Endothelial cell of umbilical vein (primary cell): ENCODE measurements at regions not wholly inside any gene's neighbourhood (a gene's known extent, or its start where the extent isn't known, plus 50 kb on each side); places are given as distances from the start of the nearest gene placed in this dataset.
A peak's percentile ranks its signal among the peaks of the same experiment; 100 is the strongest.

Experiments used
- BruUV-seq: library from RNA; stranded (reverse); fragments of 400-500 nt; replicated peaks from 2 replicates; lab custom pipeline; 2021; lab: Mats Ljungman, UMichigan
- CTCF ChIA-PET: fragments of 300-600, 350-600 bp; sonication (Branson Sonifier 250); formaldehyde crosslinking; loops from one replicate; lab custom pipeline; 2021; ENCODE audit warnings: antibody characterized with exemption, inconsistent platforms; lab: Charles Lee
- POLR2A ChIA-PET: fragments of 300-600, 350-600 bp; sonication (Branson Sonifier 250); formaldehyde crosslinking; loops from one replicate; lab custom pipeline; 2021; ENCODE audit warnings: antibody characterized with exemption, inconsistent platforms; lab: Charles Lee
- DNase-seq: peaks from one replicate; pipeline ENCODE4 v3.0.0-alpha.2; 2011; ENCODE audit warnings: low read depth, low spot score
- FAIRE-seq: peaks from 2 replicates; lab custom pipeline; 2011; peaks lifted over from hg19 to GRCh38; lab: Jason Lieb, UNC
- H2AFZ ChIP-seq: 2 replicates; pipeline ENCODE4 v1.6.0; 2012; ENCODE audit warnings: low read depth, low read length, control low read depth, inconsistent platforms
- H3K27ac ChIP-seq: 2 replicates; pipeline ENCODE4 v1.5.1; 2011; ENCODE audit warnings: low read depth, mild to moderate bottlenecking, control low read depth, low read length, moderate library complexity; ENCODE audit not compliant: insufficient read depth
- H3K27me3 ChIP-seq, 2 experiments: 2 replicates each; pipeline versions ENCODE4 v1.6.0 to v1.6.1; 2011; ENCODE audit warnings: low read length in 2 of 2, mixed read lengths in 1 of 2; ENCODE audit not compliant: control insufficient read depth in 2 of 2, insufficient read depth in 2 of 2
- H3K36me3 ChIP-seq, 2 experiments: 2 replicates in 1 of 2; 3 replicates in 1 of 2; pipeline ENCODE4 v1.5.1; 2011; ENCODE audit warnings: low read length in 2 of 2, mild to moderate bottlenecking in 1 of 2, moderate library complexity in 1 of 2; ENCODE audit not compliant: control insufficient read depth in 2 of 2, insufficient read depth in 2 of 2; ENCODE audit errors: extremely low read depth in 1 of 2
- H3K4me1 ChIP-seq: 3 replicates; pipeline ENCODE4 v1.5.1; 2011; ENCODE audit warnings: mild to moderate bottlenecking, low read length; ENCODE audit not compliant: control insufficient read depth, insufficient read depth; ENCODE audit errors: extremely low read depth
- H3K4me2 ChIP-seq: 2 replicates; pipeline ENCODE4 v1.6.1; 2011; ENCODE audit warnings: low read length, control low read depth, mixed read lengths; ENCODE audit not compliant: insufficient read depth
- H3K4me3 ChIP-seq, 3 experiments: fragments of 200-600 bp in 1 of 3; sonication (generic), shearing (Covaris generic) in 1 of 3; replicated peaks in 1 of 3; 2 replicates each; pipeline ENCODE4 v1.5.1; 2011 to 2016; ENCODE audit warnings: control low read depth in 3 of 3, low read length in 3 of 3, mild to moderate bottlenecking in 2 of 3, inconsistent platforms in 1 of 3, low read depth in 1 of 3, moderate library complexity in 1 of 3; ENCODE audit not compliant: insufficient read depth in 1 of 3
- H3K79me2 ChIP-seq: 2 replicates; pipeline ENCODE4 v1.6.0; 2012; ENCODE audit warnings: low read length, inconsistent platforms; ENCODE audit not compliant: control insufficient read depth, insufficient read depth
- H3K9ac ChIP-seq: replicated peaks from 2 replicates; pipeline ENCODE3; 2011; ENCODE audit warnings: low read length, control low read depth; ENCODE audit not compliant: insufficient read depth; ENCODE audit errors: extremely low read depth
- H3K9me1 ChIP-seq: replicated peaks from 3 replicates; pipeline ENCODE4 v1.6.0; 2011; ENCODE audit warnings: mild to moderate bottlenecking, low read length; ENCODE audit not compliant: control insufficient read depth, insufficient read depth; ENCODE audit errors: extremely low read depth
- H3K9me3 ChIP-seq: replicated peaks from 2 replicates; pipeline ENCODE4 v1.5.1; 2012; ENCODE audit warnings: low read length, inconsistent platforms; ENCODE audit not compliant: control insufficient read depth, insufficient read depth
- H4K20me1 ChIP-seq: replicated peaks from 2 replicates; pipeline ENCODE3; 2011; ENCODE audit warnings: mild to moderate bottlenecking, low read length; ENCODE audit not compliant: control insufficient read depth, insufficient read depth; ENCODE audit errors: extremely low read depth
- CTCF ChIP-seq, 2 donors: IDR thresholded peaks; 1 replicate in 1 of 2; 2 replicates in 1 of 2; pipeline ENCODE4 v1.5.1; 2011; ENCODE audit warnings: low read length in 2 of 2, mild to moderate bottlenecking in 2 of 2, moderate library complexity in 2 of 2, control low read depth in 1 of 2, inconsistent platforms in 1 of 2, low read depth in 1 of 2; ENCODE audit not compliant: insufficient read depth in 1 of 2; ENCODE audit errors: extremely low read depth in 1 of 2
- EZH2 ChIP-seq: IDR thresholded peaks from 2 replicates; pipeline ENCODE4 v1.6.1; 2012; ENCODE audit warnings: borderline replicate concordance, low read depth, mild to moderate bottlenecking, moderate library complexity, low read length, inconsistent platforms; ENCODE audit not compliant: severe bottlenecking
- FOS ChIP-seq: IDR thresholded peaks from 2 replicates; pipeline ENCODE4 v1.6.1; 2011; ENCODE audit warnings: mild to moderate bottlenecking, low read length, moderate library complexity, borderline replicate concordance; ENCODE audit not compliant: insufficient read depth
- GATA2 ChIP-seq: IDR thresholded peaks from 2 replicates; pipeline ENCODE4 v1.7.0; 2011; ENCODE audit warnings: low read depth, mild to moderate bottlenecking, moderate library complexity, mixed read lengths, low read length; ENCODE audit not compliant: insufficient read length, insufficient read depth
- JUN ChIP-seq: IDR thresholded peaks from 2 replicates; pipeline ENCODE4 v1.6.1; 2011; ENCODE audit warnings: borderline replicate concordance, low read depth; ENCODE audit not compliant: insufficient read length, insufficient read depth
- MAX ChIP-seq: IDR thresholded peaks from 2 replicates; pipeline ENCODE4 v1.6.1; 2011; ENCODE audit not compliant: insufficient read depth, insufficient read length
- POLR2A ChIP-seq: IDR thresholded peaks from 2 replicates; pipeline ENCODE4 v1.6.1; 2012; ENCODE audit warnings: low read depth, mild to moderate bottlenecking, control low read depth, low read length
- POLR2AphosphoS5 ChIP-seq: IDR thresholded peaks from 2 replicates; pipeline ENCODE4 v1.6.1; 2012; ENCODE audit warnings: low read depth, mild to moderate bottlenecking, control low read depth, low read length, moderate library complexity; ENCODE audit not compliant: insufficient read depth
- dilution Hi-C: fragments of 300-500 bp; cut with MboI; formaldehyde crosslinking; loops from one replicate; pipeline ENCODE4 v1.15.0; 2019; ENCODE audit warnings: low sequenced_read_pairs; ENCODE audit not compliant: extremely low pct_ligation_motif_present
- intact Hi-C: fragments of 100-400 bp; cut with micrococcal nuclease; formaldehyde crosslinking; loops from one replicate; pipeline ENCODE4 v1.10.0; 2022

DNA sequence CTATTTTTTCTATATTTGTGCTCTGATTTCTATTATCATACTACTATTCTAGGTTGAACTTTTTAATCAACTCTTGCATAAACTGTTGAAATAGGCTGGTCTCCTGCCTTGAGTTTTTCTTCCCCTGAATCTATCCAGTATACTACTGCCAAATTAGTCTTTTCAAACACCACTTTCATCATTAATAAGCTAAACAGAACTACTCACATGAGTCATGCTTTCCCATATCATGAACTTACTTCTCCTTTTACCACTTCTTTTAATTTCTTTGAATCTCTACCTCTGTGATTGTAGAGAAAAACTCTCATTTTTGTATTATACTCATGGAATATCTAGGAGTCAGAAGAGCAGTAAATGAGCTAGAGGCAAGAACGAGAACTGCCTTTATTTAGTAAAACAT, 340.3 kb upstream of the PDE3A start:
- H2AFZ ChIP-seq = no peak overlapping the region
- no peak overlapping the region for H3K4me2 ChIP-seq
- H3K9ac ChIP-seq = no peak overlapping the region
- no peaks in the 10 kb centered on the region for H3K36me3 ChIP-seq
- no peaks in the 10 kb centered on the region for H3K9me1 ChIP-seq
- dilution Hi-C loops = no loop called here
- H4K20me1 ChIP-seq = no peaks in the 10 kb centered on the region
- peaks cover 43% of the 10 kb centered on the region for H3K4me1 ChIP-seq
- ChIA-PET POLR2A (no interaction called here), CTCF (interaction anchor here (1.0 to 1.9 kb wide), 2 partner anchors 112 to 271 kb away, joined by 4 to 5 read pairs; no protein-coding TSS in a partner anchor)
- no TSS peak for BruUV-seq
- no peak overlapping the region for H3K27ac ChIP-seq
- no peaks in the 10 kb centered on the region for H3K27me3 ChIP-seq
- no peak overlapping the region for H3K4me3 ChIP-seq
- FAIRE-seq = no peak
- H3K9me3 ChIP-seq = no peaks in the 10 kb centered on the region
- DNase-seq = peak; percentile 39
- H3K79me2 ChIP-seq = no peaks in the 10 kb centered on the region
- TF ChIP-seq POLR2AphosphoS5 = no peak
- peak; percentile 21 for TF ChIP-seq FOS
- intact Hi-C loops = no loop called here

DNA sequence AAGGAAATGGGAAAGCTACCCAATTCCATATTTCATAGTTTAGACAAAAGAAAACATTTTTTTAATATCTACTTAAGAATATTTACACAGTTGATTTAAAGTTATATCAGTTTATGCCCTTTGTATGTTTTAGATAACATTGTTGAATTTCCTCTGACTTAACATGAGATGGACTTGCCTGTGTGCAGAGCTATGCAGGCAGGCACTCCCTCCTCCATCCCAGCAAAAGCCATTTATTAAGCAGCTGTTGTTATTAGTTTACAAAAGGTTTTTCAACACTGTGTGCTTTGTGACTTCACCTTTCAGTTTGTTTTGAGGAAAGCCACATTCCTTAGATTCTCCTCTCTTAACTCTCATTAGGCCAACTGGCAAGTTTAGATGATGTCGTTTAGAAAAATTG, 337.5 kb upstream of the PDE3A start:
- peak; percentile 70 for FAIRE-seq

More for the DNA sequence above, 337.5 kb upstream of the PDE3A start:
- Histone ChIP-seq H3K4me2 (peak overlapping the region; percentile 78), H3K79me2 (no peaks in the 10 kb centered on the region), H2AFZ (peak overlapping the region; percentile 89), H3K9me1 (no peaks in the 10 kb centered on the region), H3K9ac (peak overlapping the region; percentile 46), H3K4me1 (peaks cover 31% of the 10 kb centered on the region), H4K20me1 (no peaks in the 10 kb centered on the region), H3K27me3 (no peaks in the 10 kb centered on the region), H3K4me3 (no peak overlapping the region), H3K36me3 (no peaks in the 10 kb centered on the region), H3K9me3 (no peaks in the 10 kb centered on the region), H3K27ac (peak overlapping the region; percentile 91)
- dilution Hi-C loops = no loop called here
- intact Hi-C loops = loop anchor here (1.0 to 5.0 kb wide), 7 partner anchors 32 to 454 kb away; no protein-coding TSS in a partner anchor
- peak; percentile 96 for DNase-seq
- BruUV-seq = no TSS peak
- POLR2A ChIA-PET = interaction anchor here (1.0 kb wide), 1 partner anchor 339 kb away, joined by 3 read pairs; no protein-coding TSS in a partner anchor
- CTCF ChIA-PET = interaction anchor here (0.5 to 1.3 kb wide), 5 partner anchors 8 to 248 kb away, joined by 3 read pairs; no protein-coding TSS in a partner anchor
- TF ChIP-seq GATA2 = peak; percentile 81
- TF ChIP-seq MAX = no peak
- TF ChIP-seq CTCF (IDR thresholded peaks at IDR 0.05; ENCODE audit: extremely low read depth in 1 of 2, insufficient read depth in 1 of 2, low read depth in 1 of 2, low read length in 2 of 2) = no peak
- peak; percentile 29 for TF ChIP-seq JUN
- TF ChIP-seq EZH2 = no peak
- TF ChIP-seq FOS = peak; percentile 18
- peak; percentile 58 for TF ChIP-seq POLR2AphosphoS5
- TF ChIP-seq POLR2A = peak; percentile 56
